HEK293 (cell line): ENCODE measurements at regions not wholly inside any gene's neighbourhood (a gene's known extent, or its start where the extent isn't known, plus 50 kb on each side); places are given as distances from the start of the nearest gene placed in this dataset.

Experiments
- MEIS1 ChIP-seq: sonication (generic); formaldehyde crosslinking; IDR thresholded peaks from 2 replicates; pipeline ENCODE4 v1.8.1; 2022; ENCODE audit warnings: missing genetic modification reagents, mild to moderate bottlenecking, borderline replicate concordance
- ZXDB ChIP-seq: fragments of 450-650 bp; formaldehyde crosslinking; IDR thresholded peaks from 2 replicates; pipeline ENCODE4 v1.5.1; 2016; ENCODE audit warnings: missing biosample characterization, missing genetic modification characterization
- TF ChIP-seq, protein P1 (sequence below): fragments of 450-650 bp; formaldehyde crosslinking; IDR thresholded peaks from 2 replicates; pipeline ENCODE4 v1.5.1; 2016; ENCODE audit warnings: missing biosample characterization, missing genetic modification characterization
- TF ChIP-seq, protein P2 (sequence below): fragments of 450-650 bp; formaldehyde crosslinking; IDR thresholded peaks from 2 replicates; pipeline ENCODE4 v1.5.1; 2016; ENCODE audit warnings: missing biosample characterization, missing genetic modification characterization

DNA sequence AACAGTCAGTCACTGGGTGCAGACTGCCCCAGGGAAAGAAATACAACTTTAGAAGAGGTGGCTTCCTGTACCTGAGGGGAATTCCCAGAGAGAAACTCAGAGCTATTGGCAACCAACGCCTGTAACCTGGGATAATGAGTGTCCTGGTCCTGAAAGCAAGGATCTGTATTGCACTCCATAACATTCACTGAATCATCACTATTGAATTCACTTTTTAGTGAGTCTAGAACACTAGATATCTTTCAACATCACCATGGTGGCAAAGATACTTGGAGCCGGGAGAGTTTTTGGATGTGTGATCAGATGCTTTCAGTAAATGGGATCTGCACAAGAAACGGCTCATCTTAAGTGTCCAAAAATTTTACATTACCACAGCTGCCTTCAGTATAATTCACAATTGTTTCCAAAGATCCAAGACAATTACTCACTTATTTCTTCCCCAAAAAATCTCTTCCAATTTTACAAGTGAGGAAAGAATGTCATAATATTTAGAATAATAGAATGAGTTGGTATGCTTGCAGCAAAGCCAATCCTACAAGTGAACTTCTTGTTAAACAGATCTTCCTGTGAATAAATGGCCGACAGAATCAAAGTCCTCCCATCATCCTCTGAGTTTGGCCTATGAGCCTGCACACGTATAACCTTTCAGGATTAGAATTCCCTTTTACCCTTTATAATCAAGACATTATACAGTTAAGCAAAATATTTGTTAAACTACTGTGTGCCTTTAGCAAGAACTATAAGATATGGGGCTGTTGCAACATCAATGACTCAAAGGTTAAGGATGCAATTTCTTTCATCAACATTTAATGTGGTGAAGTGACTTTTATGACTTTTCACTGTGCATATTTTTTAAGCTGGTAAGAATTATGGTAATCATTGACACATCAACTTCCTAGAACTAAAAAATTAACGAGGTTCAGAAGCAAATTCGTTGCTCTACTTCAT lies 243.3 kb upstream of the COL8A1 start:
- TF ChIP-seq, protein P1, sequence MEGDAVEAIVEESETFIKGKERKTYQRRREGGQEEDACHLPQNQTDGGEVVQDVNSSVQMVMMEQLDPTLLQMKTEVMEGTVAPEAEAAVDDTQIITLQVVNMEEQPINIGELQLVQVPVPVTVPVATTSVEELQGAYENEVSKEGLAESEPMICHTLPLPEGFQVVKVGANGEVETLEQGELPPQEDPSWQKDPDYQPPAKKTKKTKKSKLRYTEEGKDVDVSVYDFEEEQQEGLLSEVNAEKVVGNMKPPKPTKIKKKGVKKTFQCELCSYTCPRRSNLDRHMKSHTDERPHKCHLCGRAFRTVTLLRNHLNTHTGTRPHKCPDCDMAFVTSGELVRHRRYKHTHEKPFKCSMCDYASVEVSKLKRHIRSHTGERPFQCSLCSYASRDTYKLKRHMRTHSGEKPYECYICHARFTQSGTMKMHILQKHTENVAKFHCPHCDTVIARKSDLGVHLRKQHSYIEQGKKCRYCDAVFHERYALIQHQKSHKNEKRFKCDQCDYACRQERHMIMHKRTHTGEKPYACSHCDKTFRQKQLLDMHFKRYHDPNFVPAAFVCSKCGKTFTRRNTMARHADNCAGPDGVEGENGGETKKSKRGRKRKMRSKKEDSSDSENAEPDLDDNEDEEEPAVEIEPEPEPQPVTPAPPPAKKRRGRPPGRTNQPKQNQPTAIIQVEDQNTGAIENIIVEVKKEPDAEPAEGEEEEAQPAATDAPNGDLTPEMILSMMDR = no peak
- TF ChIP-seq, protein P2, sequence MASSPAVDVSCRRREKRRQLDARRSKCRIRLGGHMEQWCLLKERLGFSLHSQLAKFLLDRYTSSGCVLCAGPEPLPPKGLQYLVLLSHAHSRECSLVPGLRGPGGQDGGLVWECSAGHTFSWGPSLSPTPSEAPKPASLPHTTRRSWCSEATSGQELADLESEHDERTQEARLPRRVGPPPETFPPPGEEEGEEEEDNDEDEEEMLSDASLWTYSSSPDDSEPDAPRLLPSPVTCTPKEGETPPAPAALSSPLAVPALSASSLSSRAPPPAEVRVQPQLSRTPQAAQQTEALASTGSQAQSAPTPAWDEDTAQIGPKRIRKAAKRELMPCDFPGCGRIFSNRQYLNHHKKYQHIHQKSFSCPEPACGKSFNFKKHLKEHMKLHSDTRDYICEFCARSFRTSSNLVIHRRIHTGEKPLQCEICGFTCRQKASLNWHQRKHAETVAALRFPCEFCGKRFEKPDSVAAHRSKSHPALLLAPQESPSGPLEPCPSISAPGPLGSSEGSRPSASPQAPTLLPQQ (tag by site-specific recombination) = no peak
- TF ChIP-seq ZXDB (tag by site-specific recombination) = no peak
- TF ChIP-seq MEIS1 (CRISPR knock-in tag) = no peak
